ENCODE measurements at regions not wholly inside any gene's neighbourhood (a gene's known extent, or its start where the extent isn't known, plus 50 kb on each side); places are given as distances from the start of the nearest gene placed in this dataset.
"Not testable (repeated sequence)": the region's sequence is repeated elsewhere in the genome, so short reads cannot be mapped to it uniquely, and the experiment has no call there.

DNA sequence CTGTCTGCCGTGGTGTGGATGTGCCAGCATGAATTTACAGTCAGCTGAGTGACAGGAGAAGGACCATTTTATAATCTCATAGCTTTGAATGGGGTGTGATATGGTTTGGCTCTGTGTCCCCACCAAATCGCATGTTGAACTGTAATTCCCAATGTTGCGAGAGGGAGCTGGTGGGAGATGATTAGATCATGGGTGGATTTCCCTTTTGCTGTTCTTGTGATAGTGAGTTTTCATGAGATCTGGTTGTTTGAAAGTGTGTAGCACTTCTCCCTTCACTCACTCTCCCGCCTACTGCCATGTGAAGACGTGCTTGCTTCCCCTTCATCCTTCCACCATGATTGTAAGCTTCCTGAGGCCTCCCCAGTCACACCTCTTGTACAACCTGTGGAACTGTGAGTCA is 111.9 kb upstream of the CHD2 start:
- H3K27ac ChIP-seq: no peak overlapping the region
- TF ChIP-seq, protein P1, sequence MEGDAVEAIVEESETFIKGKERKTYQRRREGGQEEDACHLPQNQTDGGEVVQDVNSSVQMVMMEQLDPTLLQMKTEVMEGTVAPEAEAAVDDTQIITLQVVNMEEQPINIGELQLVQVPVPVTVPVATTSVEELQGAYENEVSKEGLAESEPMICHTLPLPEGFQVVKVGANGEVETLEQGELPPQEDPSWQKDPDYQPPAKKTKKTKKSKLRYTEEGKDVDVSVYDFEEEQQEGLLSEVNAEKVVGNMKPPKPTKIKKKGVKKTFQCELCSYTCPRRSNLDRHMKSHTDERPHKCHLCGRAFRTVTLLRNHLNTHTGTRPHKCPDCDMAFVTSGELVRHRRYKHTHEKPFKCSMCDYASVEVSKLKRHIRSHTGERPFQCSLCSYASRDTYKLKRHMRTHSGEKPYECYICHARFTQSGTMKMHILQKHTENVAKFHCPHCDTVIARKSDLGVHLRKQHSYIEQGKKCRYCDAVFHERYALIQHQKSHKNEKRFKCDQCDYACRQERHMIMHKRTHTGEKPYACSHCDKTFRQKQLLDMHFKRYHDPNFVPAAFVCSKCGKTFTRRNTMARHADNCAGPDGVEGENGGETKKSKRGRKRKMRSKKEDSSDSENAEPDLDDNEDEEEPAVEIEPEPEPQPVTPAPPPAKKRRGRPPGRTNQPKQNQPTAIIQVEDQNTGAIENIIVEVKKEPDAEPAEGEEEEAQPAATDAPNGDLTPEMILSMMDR (conservative IDR thresholded peaks at IDR 0.05; ENCODE audit: low read depth): no peak
- DNase-seq (ENCODE audit: low spot score): no peak
- POLR2A ChIA-PET (ENCODE audit: low non-redundant PET): interaction anchor here (0.5 to 0.6 kb wide), 2 partner anchors 154 to 220 kb away, joined by 3 read pairs; no protein-coding TSS in a partner anchor
- CTCF ChIA-PET: interaction anchor here (1.5 kb wide), 1 partner anchor 9 kb away, joined by 6 read pairs; no protein-coding TSS in a partner anchor

DNA sequence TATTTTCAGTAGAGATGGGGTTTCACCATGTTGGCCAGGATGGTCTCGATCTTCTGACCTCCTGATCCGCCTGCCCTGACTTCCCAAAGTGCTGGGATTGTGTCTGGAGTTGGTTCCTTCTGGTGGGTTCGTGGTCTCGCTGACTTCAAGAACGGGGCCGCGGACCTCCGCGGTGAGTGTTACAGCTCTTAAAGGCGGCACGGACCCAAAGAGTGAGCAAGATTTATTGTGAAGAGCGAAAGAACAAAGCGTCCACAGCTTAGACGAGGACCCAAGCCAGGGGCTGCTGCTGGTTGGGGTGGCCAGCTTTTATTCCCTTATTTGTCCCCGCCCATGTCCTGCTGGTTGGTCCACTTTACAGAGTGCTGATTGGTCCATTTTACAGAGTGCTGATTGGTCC is 111.3 kb upstream of the CHD2 start:
- not testable (repeated sequence) for DNase-seq (ENCODE audit: low spot score); H3K27ac ChIP-seq
- ChIA-PET POLR2A (ENCODE audit: low non-redundant PET) (interaction anchor here (0.6 kb wide), 1 partner anchor 154 kb away, joined by 3 read pairs; no protein-coding TSS in a partner anchor), CTCF (interaction anchor here (1.5 kb wide), 1 partner anchor 8 kb away, joined by 6 read pairs; no protein-coding TSS in a partner anchor)

DNA sequence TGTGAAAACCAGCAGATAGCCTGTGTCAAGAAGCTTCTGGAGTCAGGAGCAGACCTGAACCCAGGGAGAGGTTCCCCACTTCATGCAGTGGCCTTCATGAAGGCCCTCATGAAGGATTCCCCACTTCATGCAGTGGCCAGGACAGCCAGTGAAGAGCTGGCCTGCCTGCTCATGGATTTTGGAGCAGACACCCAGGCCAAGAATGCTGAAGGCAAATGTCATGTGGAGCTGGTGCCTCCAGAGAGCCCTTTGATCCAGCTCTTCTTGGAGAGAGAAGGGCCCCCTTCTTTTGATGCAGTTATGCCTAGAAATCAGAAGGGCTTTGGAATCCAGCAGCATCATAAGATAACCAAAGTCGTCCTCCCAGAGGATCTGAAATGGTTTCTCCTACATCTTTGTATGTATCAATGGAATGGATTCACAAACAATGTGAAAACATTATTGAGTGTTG is 103.9 kb upstream of the CHD2 start:
- no peak for DNase-seq (ENCODE audit: low spot score)
- no peak overlapping the region for H3K27ac ChIP-seq
- ChIA-PET POLR2A (ENCODE audit: low non-redundant PET) (no interaction called here), CTCF (interaction anchor here (0.6 to 1.8 kb wide), 5 partner anchors 8 to 235 kb away, joined by 4 to 7 read pairs (median 5); no protein-coding TSS in a partner anchor)
- TF ChIP-seq, protein P1 (conservative IDR thresholded peaks at IDR 0.05; ENCODE audit: low read depth): no peak

DNA sequence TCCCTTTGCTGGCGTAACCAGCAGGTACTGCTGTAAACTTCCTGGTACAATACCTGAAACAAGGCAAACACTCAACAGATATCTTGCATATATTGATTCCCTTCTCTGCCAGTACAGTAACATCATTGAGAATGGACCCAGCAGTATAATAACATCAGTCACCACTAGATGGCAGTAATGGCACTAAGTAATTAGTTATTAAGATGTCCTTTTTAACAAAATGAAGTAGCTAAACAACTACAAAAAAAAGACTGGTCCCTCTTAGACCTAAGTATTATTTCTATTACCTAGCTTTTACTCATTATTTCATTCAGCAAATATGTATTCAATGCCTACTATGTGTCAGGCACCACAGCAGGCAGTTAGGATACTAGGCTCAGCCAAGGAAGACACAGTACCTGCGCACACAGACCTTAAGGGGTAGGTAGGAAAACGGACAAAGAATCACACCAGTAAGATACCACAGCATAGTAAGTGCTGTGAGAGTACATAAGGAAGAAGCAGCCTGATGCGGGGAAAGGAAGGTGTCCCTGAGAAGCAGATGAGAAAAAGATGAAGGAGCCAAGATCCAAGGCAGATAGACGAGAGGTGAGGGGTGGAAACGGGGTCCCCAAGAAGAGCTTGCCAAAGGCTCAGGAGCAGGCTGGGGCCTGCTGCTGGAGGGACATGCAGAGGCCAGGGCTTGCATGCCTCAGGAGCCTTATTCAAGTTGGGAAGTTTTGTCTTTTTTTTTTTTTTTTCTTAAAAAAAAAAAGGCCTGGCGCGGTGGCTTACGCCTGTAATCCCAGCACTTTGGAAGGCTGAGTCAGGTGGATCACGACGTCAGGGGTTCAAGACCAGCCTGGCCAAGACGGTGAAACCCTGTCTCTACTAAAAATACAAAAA is 102.7 kb upstream of the CHD2 start:
- TF ChIP-seq, protein P1 (conservative IDR thresholded peaks at IDR 0.05; ENCODE audit: low read depth): peak; percentile 88
- H3K27ac ChIP-seq: peak overlapping the region; percentile 76
- DNase-seq (ENCODE audit: low spot score): no peak
- ChIA-PET POLR2A (ENCODE audit: low non-redundant PET) (interaction anchor here (0.6 to 1.0 kb wide), 2 partner anchors 73 to 103 kb away, joined by 3 to 12 read pairs; partner anchors contain the start of gene CHD2), CTCF (interaction anchor here (0.6 to 1.6 kb wide), 16 partner anchors 9 to 940 kb away, joined by 3 to 7 read pairs (median 4); no protein-coding TSS in a partner anchor)

DNA sequence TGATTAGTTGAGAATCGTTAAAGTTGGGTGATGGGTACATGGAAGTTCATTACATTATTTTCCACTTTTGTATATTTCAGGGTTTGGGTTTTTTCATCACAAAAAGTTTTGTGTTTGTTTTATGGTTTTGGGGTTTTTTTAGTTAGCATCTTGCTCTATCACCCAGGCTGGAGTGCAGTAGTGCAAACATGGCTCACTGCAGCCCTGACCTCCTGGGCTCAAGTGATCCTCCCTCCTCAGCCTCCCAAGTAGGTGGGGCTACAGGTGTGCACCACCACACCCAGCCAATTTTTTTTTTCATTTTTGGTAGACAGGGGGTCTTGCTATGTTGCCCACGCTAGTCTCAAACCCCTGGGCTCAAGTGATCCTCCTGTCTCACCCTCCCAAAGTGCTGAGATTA is 100.1 kb upstream of the CHD2 start:
- ChIA-PET CTCF (no interaction called here), POLR2A (ENCODE audit: low non-redundant PET) (no interaction called here)
- DNase-seq (ENCODE audit: low spot score): no peak
- peak overlapping the region; percentile 76 for H3K27ac ChIP-seq
- TF ChIP-seq, protein P1 (conservative IDR thresholded peaks at IDR 0.05; ENCODE audit: low read depth): no peak

DNA sequence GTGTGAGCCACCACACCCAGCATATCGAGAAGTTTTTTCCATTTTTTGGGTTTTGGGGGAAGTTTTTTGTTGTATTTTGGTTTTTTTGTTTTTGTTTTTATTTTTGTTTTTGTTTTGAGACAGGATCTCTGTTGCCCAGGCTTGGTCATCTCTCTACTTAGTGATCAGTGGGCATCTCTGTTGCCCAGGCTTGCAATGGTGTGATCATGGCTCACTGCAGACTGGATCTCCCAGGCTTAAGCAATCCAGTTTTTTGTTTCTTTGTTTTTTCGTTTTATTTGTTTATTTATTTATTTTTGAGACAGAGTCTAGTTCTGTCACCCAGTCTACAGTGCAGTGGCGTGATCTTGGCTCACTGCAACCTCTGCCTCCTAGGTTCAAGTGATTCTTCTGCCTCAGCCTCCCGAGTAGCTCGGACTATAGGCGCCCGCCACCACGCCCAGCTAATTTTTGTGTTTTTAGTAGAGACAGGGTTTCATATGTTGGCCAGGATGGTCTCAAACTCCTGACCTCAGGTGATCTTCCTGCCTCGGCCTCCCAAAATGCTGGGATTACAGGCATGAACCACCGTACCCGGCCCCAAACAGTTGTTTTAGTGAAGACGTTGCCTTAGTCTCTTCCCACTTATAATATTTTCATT is 99.6 kb upstream of the CHD2 start:
- DNase-seq (ENCODE audit: low spot score); POLR2A ChIA-PET (ENCODE audit: low non-redundant PET): not testable (repeated sequence)
- H3K27ac ChIP-seq: peak overlapping the region; percentile 96
- CTCF ChIA-PET: interaction anchor here (0.6 to 0.7 kb wide), 2 partner anchors 181 to 1319 kb away, joined by 3 to 9 read pairs; no protein-coding TSS in a partner anchor

DNA sequence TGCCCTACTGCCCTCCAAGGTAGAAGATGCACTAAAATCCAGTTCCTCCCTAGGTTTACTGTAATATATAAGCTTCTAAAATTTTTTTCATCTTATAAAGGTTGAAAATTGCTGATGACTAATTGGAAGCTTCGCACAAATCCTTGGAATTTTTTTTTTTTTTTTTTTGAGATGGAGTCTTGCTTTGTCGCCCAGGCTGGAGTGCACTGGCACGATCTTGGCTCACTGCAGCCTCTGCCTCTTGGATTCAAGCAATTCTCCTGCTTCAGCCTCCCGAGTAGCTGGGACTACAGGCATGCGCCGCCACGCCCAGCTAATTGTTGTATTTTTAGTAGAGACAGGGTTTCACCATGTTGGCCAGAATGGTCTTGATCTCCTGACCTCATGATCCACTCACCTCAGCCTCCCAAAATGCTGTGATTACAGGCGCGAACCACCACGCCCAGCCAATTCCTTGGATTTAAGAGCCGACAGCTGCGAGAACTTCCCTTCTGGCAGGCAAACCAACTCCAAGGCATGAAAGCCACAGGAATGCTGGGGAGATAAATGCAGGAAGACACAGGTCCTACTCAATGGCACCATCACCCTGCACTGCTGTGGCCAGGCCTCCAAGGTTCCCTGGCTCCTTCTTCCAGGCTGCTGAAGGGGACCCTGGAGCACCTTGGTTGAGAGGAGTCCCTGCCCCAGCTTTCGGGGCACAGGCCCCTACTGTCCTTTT is 98.9 kb upstream of the CHD2 start:
- ChIA-PET POLR2A (ENCODE audit: low non-redundant PET) (interaction anchor here (0.6 kb wide), 1 partner anchor 103 kb away, joined by 5 read pairs; no protein-coding TSS in a partner anchor), CTCF (interaction anchor here (0.6 to 0.8 kb wide), 3 partner anchors 82 to 1319 kb away, joined by 3 to 9 read pairs (median 3); no protein-coding TSS in a partner anchor)
- peak overlapping the region; percentile 96 for H3K27ac ChIP-seq
- DNase-seq (ENCODE audit: low spot score): not testable (repeated sequence)
